IPS-18c (cell line): ENCODE measurements at regions not wholly inside any gene's neighbourhood (a gene's known extent, or its start where the extent isn't known, plus 50 kb on each side); places are given as distances from the start of the nearest gene placed in this dataset.

ENCODE experiments used
- H3K4me3 ChIP-seq: 2 replicates; pipeline ENCODE4 v1.7.0; 2013; ENCODE audit warnings: low read depth, mild to moderate bottlenecking, low read length, moderate library complexity; ENCODE audit not compliant: insufficient read depth
- H3K9me3 ChIP-seq: one replicate; pipeline ENCODE4 v1.6.1; 2013; ENCODE audit warnings: mild to moderate bottlenecking, low read length, moderate library complexity; ENCODE audit not compliant: control insufficient read depth, insufficient read depth

DNA sequence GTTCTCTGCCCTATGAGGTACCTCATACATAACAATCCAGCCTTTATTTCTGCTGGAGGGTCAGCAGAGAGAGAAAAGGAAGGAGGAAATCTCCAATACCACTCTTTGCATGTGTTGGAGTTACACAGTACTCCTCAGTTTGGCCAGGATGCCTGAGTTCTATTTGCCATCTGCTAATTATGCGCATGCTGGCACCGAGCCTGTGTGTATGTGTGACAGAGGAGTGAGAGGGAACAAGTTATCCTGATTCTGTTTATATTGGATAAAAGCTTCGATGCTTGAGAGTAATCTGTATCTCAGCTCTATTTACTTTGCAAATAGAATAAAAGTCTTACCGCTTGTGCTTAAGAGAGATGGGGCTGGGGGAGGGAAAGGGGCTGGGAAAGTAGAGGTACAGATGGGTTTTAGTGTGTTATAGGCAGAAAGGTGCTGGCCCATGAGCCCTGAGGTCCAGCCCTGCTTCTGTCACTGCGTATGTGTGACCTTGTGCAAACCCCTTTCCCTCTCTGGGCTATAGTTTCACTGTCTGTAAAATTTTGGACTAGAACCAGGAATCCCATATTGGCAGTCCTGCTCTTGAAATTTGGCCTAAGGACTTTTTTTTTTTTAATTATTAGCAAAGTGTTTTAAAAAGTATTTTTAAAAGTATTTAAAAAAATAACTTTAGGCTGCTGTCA lies 54.5 kb upstream of the PLXNA2 start:
- Histone ChIP-seq H3K9me3 (no peaks in the 10 kb centered on the region), H3K4me3 (no peak overlapping the region; the same call in 1 of the 2 replicates)

DNA sequence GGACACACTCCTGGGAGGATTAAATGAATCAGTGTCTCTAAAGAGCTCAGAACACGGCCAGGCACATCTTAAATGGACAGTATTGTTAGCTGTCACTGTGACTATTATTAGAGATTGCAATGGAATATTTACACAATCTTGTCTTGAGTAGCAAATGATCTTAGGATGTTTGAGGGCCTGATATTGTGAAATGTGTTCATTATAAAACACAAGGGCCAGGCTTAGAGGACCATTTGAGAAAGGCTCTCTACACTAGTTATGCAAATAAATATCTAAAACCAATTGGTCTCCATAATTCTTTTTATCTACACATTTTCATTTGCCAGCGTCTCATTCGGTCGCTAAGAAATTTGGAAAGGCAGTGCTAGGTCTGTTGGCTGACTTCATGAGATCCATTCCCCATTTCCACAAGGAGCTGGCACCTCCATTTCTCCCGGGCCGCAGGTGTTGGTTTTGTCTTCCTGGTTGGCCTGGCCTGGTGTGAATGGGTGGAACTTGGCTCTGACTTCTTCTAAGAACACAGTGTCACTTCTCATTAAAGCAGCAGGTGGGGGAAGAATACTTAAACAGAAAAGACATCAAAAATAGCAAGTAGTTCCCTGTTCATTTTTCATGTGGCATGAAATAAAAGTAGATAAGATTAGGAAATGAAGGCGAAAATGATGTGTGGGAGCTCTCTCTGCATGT lies 56.0 kb upstream of the PLXNA2 start:
- Histone ChIP-seq H3K9me3 (no peaks in the 10 kb centered on the region), H3K4me3 (no peak overlapping the region)

DNA sequence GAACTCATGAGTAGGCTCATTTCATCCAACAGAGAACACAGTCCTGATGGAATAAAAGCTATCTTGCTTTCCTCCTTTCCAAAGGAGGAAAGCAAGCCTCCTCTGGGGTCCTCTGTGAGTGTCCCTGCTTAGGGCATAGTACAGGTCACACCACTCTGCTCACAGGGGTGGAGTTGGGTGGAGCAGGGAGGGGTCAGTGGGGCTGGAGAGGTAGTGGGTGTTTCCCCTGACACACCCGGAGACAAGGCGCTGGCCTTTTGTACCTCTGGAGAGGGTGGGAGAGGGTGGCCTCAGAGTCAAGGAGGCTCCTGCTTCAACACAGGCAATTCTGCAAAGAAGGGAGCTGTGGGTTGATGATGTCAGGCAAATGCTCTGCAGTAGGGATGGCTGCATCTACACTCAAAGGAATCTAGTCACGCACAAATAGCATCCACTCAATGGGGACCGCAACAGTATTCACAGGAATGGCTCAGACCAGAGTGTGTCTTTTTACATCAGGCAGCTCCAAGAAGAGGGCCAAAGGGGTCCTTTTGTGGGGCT lies 58.6 kb upstream of the PLXNA2 start:
- no peak overlapping the region for H3K4me3 ChIP-seq
- H3K9me3 ChIP-seq: no peaks in the 10 kb centered on the region

DNA sequence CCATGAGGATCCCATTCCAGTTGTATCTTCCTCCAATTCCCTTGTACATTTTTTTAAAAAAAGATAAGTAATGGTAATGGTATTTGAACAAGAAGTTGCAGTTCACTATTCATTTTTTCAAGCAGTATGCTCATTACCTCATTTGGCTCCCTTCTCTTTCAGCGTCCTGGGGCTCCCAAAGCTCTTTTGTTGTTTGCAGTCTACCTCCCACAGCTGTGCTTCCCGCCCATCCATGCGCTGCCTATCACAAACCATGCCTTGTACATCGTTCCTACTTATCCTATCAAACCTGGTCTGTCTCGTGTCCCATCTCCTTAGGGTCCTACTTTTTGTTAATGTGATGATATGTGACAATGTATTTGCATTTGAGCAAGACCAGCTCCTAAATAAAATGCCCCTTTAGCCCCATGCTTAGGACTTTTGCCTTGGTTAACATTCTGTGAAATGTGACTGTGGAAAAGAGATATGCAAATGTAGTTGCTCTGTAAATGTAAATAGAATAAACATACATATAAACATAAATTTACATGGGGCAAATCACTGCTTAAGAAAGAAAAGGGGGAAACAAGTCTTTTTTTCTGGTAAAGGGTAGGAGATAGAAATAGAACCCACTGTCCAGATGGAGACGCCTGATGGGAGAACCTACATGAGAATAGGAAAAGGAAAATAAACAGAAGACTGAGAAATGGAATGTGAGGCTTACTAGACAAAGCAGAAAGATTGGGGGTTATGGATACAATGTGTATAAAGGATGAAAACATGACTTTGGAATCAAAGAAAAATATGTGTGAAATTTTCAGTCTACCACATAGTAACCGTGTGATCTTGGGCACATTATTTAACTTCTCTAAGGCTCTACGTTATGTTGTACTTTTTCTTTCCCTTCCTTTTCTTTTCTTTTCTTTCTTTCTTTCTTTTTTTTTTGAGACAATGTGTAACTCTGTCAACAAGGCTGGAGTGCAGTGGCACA lies 59.8 kb upstream of the PLXNA2 start:
- H3K9me3 ChIP-seq: no peaks in the 10 kb centered on the region
- H3K4me3 ChIP-seq: no peak overlapping the region

DNA sequence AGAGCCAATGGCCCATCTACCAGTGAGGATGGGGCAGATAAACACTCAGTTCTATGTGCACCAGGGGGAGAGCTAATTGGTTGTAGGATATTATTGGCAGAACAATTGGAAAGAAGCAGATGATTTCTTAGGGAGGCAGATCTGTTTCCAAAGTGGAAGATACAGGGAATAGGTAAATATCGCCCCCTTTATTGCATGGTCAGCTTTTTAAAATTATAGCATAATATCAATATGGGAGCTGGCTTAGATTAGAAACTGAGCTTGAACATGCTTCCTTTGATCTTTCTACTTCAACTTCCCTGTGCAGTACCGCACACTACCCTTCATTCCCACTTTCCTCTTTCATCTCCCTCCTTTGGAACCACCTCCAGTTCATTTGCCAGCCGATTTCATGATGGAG lies 64.0 kb upstream of the PLXNA2 start:
- Histone ChIP-seq H3K4me3 (no peak overlapping the region), H3K9me3 (no peaks in the 10 kb centered on the region)

DNA sequence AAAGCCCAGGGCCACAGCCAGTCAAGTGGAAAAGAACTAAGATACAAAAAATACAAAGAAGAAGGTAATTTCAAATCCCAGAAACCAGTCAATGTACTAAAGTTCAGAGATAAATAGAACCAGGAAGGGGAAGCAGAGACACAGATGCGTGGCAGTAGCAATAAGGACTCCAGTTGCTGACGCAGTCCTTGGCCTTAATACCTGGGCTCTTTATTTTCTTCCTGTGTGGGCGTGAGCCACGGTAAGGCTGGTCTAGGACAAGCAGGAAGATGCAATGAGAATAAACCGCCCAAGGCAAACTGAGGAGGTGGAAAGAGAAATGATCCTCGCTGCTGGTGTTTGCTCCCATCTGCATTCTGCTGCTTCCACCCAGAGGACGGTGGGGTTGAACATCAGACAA lies 65.6 kb upstream of the PLXNA2 start:
- Histone ChIP-seq H3K9me3 (no peaks in the 10 kb centered on the region), H3K4me3 (no peak overlapping the region)

DNA sequence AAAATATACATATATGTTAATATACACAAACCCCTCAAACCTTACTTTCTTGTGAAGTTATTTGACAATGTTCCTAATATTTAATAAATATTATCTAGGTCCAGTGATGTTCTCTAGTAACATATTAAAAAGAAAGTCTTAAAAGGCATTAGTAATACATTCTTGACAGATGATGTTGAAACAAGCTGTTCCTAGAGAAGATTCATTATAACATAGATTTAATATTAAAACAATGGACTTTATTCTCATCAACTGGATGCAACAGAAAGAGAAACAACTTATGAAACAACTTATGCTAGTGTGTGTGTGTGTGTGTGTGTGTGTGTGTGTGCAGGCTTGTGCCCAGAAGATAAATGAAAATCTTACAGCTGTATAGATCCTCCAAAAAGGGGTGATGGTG lies 68.5 kb upstream of the PLXNA2 start:
- Histone ChIP-seq H3K9me3 (no peaks in the 10 kb centered on the region), H3K4me3 (no peak overlapping the region)

DNA sequence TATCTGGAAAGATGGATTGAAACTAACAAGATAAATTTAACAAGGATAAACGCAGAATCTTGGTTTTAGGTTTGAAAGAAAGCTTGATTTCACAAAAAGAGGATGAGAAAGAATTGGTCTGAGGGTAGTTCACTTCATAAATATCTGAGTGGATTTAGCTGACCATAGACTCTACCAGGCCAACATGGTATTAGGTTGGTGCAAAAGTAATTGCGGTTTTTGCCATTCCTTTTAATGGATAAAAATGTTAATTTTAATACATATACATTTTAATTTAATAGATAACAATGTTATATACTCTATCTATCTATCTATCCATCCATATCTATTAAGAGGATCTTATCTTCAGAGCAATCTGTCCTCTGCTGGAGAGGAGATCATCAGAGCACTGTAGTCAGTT lies 70.2 kb upstream of the PLXNA2 start:
- H3K9me3 ChIP-seq: no peaks in the 10 kb centered on the region
- no peak overlapping the region for H3K4me3 ChIP-seq

DNA sequence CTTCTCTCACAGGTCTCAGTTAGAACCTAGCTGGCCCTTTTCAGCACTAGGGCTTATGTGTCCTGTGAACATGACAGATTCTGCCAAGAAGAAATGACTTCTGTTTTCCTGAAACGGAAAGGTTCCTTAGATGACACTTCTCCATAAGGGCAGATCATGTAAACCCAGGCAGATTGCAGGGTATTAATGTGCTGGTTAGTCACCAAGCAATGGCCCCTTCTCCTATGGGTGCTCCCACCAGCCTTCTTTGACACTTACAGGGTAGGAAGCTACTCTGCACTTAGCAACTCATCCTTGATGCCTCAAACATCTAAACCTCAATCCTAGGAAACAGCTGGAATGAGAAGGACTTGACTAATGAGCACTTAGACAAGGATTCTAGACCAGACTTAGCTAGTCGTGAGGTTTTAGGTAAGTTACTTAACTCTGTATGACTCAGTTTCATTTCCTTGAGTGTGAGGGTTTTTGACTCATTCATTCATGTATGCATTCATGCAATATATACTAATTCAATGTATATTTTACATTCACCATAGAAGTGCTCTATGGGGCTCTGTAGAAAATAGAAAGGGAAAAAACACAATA lies 74.1 kb upstream of the PLXNA2 start:
- no peak overlapping the region for H3K4me3 ChIP-seq
- H3K9me3 ChIP-seq: no peaks in the 10 kb centered on the region

DNA sequence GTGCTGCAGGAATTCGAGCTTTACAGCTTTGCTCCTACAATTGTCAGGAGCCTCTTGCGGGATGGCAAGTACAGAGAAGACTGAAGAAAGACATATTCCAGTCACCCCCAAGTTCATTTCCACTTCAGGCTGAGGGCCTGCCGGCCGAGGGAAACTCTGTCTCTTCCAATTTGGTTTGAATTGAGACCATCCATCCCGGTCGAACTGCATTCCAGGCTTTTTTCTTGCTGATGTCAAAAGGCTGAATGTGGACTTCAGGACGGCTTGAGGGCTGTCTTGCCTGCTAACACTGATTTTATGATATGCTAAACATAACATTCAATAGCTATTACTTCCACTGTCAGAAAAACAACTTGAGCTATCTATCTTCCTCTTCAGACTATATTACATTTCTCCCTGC lies 79.8 kb upstream of the PLXNA2 start:
- H3K4me3 ChIP-seq: no peak overlapping the region
- H3K9me3 ChIP-seq: no peaks in the 10 kb centered on the region

DNA sequence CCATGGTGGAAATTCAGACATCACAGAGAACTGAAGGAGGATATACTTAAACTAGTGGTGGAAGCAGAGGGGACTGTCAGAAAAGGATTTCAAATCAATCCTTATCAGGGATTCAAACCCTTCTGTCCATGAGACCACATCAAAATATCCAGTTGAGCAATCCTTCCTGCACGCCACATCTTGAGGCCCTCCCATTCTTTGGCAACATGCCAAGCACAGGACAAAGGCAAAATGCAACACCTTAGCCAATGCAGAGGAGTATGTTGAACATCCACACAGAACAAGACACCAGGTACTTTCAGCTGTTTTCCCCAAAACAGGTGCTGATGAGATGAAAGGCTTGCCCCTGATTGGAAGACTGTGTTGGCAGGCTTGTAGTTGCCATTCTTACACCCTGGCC lies 81.8 kb upstream of the PLXNA2 start:
- H3K4me3 ChIP-seq: no peak overlapping the region
- H3K9me3 ChIP-seq: no peaks in the 10 kb centered on the region

DNA sequence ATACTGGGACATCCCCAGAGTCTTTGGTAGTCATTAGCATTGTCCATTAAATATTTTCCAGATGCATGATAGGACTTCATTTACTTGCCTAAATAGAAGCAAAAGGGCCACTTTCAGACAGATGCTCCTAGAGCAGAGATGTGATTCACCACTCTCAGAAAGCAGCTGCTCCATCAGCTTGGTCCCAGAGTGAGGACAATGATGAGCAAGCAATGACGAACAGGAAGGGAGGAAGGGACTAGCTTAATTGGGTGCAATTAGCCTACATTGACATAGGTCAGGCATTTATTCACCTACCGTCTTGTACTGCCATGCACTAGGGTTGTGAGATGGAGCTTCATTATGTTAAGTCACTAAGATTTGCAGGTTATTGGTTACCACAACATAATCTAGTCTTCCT lies 85.1 kb upstream of the PLXNA2 start:
- H3K9me3 ChIP-seq: no peaks in the 10 kb centered on the region
- no peak overlapping the region for H3K4me3 ChIP-seq

DNA sequence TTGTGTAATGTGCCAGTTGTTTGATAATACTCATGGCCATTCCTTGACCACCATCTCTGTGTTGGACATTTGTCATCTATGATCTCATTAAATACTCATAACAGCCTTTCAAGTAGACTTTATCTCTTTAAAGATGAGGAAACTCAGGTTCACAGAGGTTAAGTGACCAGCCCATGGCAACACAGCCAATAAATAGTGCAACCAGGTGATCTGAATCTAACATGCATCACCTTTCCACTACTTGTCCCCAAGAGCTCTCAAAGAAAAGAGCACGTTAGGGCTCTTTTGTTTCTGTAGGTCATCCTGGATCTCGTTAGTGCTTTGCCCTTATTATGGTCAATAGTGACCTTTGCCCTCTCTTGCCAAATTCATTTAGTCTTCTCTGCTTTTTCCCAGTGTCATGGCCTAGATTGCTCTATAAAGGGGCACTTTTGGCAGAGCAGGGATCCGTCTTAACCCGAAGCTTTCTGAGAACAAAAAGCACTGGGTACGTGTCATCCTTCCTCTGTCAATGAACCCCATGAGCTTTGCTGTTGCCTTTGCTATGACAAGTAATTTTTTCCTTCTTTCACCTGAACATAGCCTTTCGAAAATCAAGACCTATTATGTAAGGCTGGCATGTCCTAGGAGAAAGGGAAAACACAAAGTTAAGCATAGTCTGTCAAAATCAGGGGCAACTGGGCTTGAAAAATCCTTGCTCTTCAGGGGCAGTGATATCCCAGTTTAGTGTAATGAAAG lies 88.0 kb upstream of the PLXNA2 start:
- H3K9me3 ChIP-seq: no peaks in the 10 kb centered on the region
- no peak overlapping the region for H3K4me3 ChIP-seq

DNA sequence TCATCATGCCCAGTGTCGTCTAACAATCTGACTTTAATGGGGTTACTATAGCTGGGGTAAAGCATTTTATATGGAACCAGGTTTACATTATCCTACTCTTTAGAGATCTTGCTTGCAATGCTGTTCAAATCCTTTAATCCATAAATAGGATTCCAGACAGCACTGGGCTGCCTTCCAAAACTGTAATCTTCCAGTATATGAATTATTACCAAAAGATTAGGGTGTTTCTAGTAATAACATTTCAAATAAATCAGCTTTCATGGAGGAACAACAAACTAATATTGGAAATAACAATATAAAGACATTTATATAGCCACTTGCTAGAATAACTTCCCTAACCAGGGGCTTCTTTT lies 88.6 kb upstream of the PLXNA2 start:
- no peaks in the 10 kb centered on the region for H3K9me3 ChIP-seq
- no peak overlapping the region for H3K4me3 ChIP-seq

DNA sequence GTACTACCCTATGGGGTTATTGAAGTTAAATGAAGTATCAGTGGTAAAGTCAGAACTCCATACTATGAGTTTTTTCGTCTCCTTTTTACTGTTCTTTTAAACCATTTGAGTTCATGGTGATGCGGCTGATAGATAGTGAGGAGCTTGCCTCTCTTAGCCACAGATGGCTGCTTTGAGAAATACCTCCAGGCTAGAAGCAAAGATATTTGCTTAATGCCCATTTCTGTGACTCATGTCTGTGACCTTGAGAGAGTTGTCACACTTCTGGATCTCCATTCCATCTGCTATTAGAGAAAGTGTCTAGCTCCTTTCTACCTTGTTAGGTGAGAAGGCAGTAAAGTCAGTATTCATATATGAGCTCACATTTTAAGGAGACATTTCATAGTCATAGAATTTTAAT lies 89.5 kb upstream of the PLXNA2 start:
- Histone ChIP-seq H3K4me3 (no peak overlapping the region), H3K9me3 (no peaks in the 10 kb centered on the region)

DNA sequence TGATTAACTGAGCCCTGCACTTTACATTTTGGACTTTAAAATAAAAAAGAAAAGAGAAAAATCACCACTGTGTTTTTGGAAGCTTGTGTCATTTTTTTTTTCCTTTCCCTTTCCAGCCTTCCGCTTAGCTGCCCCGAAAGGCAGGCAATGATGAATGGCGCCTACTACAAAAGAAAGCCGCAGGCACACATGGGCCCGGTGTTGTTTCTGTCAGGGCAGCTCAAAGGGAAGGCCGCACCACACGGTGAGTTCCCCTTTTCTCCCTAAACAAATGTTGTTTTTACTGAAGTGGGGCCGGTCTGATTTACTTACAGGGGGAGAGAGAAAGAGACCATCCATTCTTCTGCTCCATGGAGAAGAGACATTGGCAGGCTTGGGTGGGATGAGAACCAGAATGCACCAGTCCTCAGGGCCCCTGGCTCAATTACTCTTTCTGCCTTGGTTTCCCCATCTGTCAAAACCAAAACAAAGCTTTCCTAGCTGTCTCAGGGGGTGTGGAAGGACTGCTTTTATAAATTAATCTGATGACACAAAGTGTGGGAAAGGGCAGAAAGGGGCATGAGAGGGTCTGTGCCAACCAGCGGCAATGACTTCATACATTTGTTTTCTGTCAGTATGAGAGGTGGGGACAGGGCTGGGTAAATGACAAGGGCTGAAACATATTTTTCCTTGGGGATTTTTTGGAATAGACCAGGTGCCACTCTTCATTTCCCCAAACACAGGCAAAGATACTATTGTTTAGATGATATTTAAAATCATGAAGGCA lies 91.4 kb upstream of the PLXNA2 start:
- Histone ChIP-seq H3K4me3 (no peak overlapping the region), H3K9me3 (no peaks in the 10 kb centered on the region)
